ENCODE measurements at regions not wholly inside any gene's neighbourhood (a gene's known extent, or its start where the extent isn't known, plus 50 kb on each side); places are given as distances from the start of the nearest gene placed in this dataset.
"Not testable (repeated sequence)": the region's sequence is repeated elsewhere in the genome, so short reads cannot be mapped to it uniquely, and the experiment has no call there.

DNA sequence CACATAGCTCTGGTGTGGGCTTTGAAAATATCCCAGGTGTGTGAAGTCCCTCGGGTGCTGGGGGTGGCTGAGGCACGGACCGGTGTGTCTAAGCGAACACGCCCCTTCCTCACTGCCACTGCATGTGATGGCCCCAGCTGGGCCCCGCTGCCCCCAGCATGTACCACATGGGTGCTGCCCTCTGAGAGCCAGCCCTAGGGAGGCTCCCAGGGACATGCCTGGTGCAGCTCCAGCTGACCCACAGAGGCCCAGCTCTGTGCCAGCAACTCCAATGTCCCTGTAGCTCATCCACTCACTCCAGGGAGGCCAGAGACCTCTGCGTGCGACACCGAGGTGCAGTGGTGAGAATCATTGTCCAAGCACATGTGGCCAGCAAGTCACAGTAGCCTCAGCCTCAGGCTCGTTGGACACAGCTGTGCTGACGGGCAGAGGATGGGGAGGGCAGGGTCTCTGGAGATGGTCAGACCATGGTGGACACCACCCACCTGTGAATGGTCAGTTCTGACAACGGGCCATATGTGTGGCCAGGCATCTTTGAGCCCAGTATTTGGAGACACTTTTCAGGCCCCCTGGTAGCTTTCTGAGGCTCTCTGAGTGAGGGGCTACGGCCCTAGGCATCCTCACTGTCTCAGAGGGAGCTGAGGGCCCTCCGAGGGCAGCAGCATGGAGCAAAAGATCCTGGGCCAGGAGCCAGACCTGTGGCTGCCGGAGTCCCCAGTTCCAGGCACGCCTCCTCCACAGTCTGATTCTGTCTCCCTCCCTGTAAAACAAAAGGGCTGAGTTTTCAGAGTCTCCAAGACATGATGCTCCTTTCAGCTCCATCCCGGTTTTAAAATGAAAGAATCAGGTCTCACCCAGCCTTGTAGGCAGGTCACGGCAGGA is 220.7 kb downstream of the NDUFA10 start:
- DNase-seq (ENCODE audit: low read depth in 2 of 2) = no peak

DNA sequence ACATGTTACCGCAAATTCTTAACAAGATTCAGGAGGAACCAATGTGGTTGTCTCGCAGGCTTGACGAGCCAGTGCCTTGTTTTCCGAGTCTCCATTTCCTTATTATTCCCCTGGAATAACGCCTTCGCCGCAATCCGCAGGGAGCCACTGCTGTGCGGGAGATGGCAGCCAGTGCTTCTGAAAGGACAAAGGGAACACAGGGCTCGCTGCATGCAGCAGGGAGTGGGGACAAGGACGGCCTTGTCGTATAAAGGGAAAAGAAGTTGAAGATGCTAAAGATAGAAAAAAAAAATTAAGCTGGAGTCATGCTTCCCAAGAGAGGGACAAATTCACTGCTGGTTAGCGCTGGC is 221.4 kb downstream of the NDUFA10 start:
- DNase-seq (ENCODE audit: low read depth in 2 of 2) = no peak

- DNase-seq (ENCODE audit: low read depth in 2 of 2) = no peak
Observed at GRCh38 chr2:239803102-239803765, 221.9 kb downstream of the NDUFA10 start.

DNA sequence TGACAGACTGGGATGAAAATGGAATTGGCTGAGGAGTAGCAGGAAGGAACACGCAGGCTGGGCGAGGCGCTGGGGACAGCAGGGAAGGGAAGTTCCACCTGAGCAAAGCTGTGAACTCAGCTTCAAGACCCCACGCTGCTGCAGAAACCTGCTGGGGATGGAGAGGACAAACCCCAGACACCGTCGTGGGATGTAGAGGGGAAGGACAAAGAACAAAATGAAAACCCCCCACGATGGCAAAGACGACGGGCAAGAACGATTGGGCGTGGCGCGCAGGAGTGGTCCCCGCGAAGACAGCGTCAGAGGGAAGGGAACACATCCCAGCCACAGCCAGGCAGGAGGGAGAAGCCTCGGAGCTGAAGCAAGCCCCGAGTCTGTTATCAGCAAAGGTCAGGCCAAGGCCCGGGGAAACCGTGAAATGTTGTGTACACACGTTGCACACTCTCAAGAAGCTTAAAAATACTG is 222.9 kb downstream of the NDUFA10 start:
- no peak for DNase-seq (ENCODE audit: low read depth in 2 of 2)

- DNase-seq (ENCODE audit: low read depth in 2 of 2) = no peak
Observed at GRCh38 chr2:239801404-239802184, 223.5 kb downstream of the NDUFA10 start.

- DNase-seq (ENCODE audit: low read depth in 2 of 2) = no peak
Observed at GRCh38 chr2:239800785-239801386, 224.3 kb downstream of the NDUFA10 start.

- no peak for DNase-seq (ENCODE audit: low read depth in 2 of 2)
Observed at GRCh38 chr2:239797316-239797715, 227.8 kb downstream of the NDUFA10 start.

DNA sequence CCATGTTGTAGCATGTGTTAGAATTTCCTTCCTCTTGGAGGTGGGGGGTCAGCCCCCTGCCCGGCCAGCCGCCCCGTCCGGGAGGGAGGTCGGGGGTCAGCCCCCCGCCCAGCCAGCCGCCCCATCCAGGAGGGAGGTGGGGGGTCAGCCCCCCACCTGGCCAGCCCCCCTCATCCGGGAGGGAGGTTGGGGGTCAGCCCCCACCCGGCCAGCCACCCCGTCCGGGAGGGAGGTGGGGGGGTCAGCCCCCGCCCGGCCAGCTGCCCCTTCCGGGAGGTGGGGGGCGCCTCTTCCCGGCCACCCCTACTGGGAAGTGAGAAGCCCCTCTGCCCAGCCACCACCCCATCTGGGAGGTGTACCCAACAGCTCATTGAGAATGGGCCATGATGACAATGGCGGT is 229.4 kb downstream of the NDUFA10 start:
- DNase-seq (ENCODE audit: low read depth in 2 of 2) = not testable (repeated sequence)

GRCh38 chr2:239793836-239794235 is 231.3 kb downstream of the NDUFA10 start:
- no peak for DNase-seq (ENCODE audit: low read depth in 2 of 2)

DNA sequence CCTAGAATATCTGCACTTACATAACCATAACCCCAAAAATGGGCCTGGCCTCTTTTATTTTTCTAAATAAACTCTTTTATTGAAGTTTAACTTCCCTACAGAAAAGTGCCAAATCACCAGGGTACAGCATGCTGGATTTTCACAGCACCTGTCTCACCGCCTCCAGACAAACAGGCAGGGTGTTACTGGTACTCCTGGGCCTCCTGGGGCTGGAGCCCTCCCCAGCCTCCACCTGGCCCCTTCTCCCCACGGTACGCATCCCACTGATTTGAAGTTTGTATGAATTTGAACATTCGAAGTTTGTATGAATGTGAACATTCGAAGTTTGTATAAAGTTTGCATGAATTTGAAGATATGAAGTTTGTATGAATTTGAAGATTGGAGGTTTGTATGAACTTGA is 232.1 kb downstream of the NDUFA10 start:
- DNase-seq (ENCODE audit: low read depth in 2 of 2) = no peak

- DNase-seq (ENCODE audit: low read depth in 2 of 2) = no peak
Observed at GRCh38 chr2:239792405-239793084, 232.6 kb downstream of the NDUFA10 start.

DNA sequence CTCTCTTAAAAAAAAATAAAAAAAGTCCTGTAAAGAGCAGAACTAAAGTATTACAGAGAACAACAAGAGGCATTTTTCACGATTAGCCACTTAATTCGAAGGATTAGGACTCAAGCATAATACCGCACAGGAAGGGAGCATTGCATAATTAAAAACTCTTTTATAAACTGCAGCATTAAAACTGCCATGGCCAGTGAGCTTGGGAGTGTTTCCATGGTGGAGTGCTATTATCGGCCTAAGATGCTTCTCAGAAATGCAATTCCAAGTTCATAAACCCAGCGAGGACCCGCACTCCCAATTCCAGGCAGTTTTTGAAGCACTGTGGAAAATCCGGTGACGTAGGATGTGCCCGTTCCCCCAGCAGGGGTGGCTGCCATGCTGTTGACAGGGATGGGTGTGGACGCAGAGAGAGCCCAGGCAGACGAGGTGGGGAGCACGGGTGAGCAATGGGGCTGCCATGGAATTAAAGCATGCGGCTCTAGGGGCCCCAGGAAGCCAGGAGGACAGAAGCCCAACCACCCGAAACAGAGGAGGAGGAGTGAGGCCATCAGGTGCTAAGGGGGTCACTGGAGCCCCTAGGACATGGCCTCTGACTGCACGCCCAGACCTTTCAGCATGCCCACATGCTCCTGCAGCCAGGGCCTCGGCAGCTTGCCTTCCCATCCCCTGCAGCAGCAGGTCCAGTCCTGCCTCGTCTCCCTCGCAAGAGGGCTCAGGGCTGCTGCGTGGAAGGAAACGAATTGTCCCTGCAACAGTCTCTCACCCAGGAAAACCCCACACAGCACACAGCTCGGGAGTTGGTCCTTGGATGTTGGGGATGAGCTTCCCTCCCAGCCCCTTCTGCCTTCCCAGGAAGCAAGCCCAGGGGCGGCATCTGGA is 233.4 kb downstream of the NDUFA10 start:
- no peak for DNase-seq (ENCODE audit: low read depth in 2 of 2)

DNA sequence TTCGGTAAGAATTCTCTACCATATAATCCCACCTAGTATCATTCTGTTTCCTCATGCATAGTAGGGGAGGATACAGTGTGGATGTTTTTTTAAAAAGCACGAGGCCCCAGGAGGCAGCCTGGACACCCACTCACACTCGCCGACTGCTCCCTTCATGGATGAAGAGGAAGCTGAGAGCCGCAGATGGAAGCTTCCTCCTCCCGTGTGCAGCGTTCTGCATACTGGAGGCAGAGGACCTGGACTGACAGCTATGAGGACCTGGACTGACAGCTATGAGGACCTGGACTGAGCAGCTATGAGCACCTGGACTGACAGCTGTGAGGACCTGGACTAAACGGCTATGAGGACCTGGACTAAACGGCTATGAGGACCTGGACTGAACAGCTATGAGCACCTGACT is 234.4 kb downstream of the NDUFA10 start:
- DNase-seq (ENCODE audit: low read depth in 2 of 2) = no peak

DNA sequence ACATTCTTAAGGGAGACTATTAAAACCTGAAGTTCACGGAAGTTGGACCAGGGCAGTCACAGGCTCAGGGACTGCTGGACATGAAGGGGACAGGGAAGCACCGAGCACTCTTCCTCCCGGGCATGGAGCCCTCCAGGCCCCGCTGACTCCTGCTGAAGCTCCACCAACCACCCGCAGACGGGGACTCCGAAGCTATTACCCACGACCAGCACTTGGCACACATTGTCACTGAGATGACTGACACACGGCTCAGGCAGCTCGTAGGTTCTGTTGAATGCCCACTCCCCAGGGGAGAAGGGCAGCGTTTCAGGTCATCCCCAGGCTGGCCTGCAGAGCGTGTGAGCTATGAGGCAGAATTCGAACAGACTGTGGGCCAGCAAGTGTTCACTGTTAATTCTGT is 234.8 kb downstream of the NDUFA10 start:
- DNase-seq (ENCODE audit: low read depth in 2 of 2) = no peak

GRCh38 chr2:239789711-239790110 is 235.4 kb downstream of the NDUFA10 start:
- no peak for DNase-seq (ENCODE audit: low read depth in 2 of 2)

DNA sequence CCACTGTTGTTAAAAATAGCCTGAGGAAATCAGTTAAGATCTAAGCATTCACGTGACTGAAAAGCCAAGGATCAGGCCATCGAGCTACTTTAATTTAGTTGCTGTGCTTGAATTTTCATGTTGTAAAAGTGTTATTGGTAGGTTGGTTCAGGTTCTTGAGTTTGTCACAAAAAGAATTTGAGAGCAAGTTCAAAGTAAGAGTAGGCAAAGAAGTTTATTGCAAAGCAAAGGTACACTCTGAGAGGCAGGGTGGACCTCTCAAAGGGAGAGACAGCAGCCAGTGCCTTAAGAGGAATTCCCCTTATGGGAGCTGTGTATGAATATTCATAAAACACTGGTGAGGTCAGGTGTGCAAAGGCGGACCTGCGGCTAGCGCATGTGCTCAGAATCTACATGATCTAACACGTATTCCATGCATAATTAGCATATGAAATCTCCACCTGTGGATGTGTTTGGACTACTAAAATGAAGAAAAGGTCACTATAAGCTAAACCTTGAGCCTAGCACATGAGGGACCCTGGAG is 236.5 kb downstream of the NDUFA10 start:
- DNase-seq (ENCODE audit: low read depth in 2 of 2) = no peak

GRCh38 chr2:239787538-239788050 is 237.5 kb downstream of the NDUFA10 start:
- DNase-seq (ENCODE audit: low read depth in 2 of 2) = no peak

DNA sequence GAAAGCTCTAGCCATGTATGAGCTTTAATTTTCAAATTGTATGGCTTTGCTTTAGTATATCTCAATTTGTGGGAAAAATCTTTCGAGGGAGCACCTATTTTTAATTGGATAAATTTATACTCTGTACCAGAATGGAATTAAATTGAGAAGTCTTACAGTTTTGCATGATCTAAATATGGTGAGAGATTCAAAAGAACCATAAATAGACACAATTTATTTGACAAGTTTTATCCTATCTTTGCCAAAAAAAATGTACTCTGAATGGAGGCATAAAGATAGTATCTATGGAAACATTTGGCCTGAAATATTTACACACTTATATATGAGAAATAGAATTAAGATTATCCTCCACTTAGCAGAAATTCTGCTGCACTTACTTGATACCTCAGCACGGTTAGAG is 238.4 kb downstream of the NDUFA10 start:
- no peak for DNase-seq (ENCODE audit: low read depth in 2 of 2)

DNA sequence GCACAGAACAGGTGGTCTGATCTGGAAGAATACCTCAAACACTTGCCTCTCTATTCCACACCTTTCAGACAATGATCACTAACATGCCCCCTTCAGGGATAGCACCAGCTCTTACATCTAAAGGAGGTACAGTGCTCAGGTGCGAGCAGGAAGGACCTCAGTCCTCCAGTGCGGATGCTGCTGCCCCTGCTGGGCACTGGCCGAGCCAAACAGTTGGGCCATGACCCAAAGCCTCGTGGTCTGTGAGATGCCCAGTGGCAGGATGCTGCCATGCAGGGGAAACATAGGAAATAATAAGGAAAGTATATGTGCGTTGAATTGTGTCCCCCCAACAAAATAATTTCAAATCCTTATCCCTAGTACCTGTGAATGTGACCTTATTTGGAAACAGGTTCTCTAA is 243.7 kb downstream of the NDUFA10 start:
- no peak for DNase-seq (ENCODE audit: low read depth in 2 of 2)
